ENCODE measurements at regions not wholly inside any gene's neighbourhood (a gene's known extent, or its start where the extent isn't known, plus 50 kb on each side); places are given as distances from the start of the nearest gene placed in this dataset.

DNA sequence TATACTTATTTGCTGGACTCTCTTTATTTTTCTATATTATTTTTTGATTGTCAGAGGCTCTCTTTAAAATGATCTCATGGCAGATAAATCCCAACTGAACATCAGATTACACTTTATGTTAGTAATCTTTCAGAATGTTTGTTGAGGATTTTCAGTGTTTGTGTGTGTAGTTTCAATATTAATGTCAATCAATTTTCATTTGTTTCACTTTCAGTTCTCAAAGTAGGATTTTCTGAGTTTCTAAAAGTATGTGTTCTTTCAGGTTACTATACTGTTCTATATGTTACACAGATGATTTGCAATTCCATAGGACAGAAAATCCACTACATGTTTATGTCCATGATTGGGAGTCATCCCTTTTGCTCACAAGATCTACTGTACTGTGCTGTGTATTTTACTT lies 311.9 kb upstream of the POT1 start:
- Histone ChIP-seq H3K9me3 (ENCODE audit: control insufficient read depth in 4 of 4, insufficient read depth in 3 of 4, low read length in 3 of 4) (peaks cover 0 to 3% (median 0%) of the 10 kb centered on the region in 4 donors), H3K36me3 (ENCODE audit: control insufficient read depth in 4 of 4, insufficient read depth in 4 of 4, low read length in 4 of 4) (no peaks in the 10 kb centered on the region), H3K27me3 (ENCODE audit: control insufficient read depth in 3 of 3, insufficient read depth in 3 of 3, low read length in 2 of 3) (no peaks in the 10 kb centered on the region), H3K27ac (ENCODE audit: low read depth in 1 of 2, low read length in 1 of 2) (no peak overlapping the region), H3K9ac (ENCODE audit: insufficient read depth in 1 of 2, low read length in 2 of 2) (no peak overlapping the region), H3K4me3 (no peak overlapping the region), H3K4me1 (ENCODE audit: control insufficient read depth in 5 of 5, insufficient read depth in 5 of 5, low read length in 5 of 5) (no peaks in the 10 kb centered on the region)
- DNase-seq = no peak
- no peak for ATAC-seq (ENCODE audit: insufficient read depth, low FRiP score)
- TF ChIP-seq, protein P1, sequence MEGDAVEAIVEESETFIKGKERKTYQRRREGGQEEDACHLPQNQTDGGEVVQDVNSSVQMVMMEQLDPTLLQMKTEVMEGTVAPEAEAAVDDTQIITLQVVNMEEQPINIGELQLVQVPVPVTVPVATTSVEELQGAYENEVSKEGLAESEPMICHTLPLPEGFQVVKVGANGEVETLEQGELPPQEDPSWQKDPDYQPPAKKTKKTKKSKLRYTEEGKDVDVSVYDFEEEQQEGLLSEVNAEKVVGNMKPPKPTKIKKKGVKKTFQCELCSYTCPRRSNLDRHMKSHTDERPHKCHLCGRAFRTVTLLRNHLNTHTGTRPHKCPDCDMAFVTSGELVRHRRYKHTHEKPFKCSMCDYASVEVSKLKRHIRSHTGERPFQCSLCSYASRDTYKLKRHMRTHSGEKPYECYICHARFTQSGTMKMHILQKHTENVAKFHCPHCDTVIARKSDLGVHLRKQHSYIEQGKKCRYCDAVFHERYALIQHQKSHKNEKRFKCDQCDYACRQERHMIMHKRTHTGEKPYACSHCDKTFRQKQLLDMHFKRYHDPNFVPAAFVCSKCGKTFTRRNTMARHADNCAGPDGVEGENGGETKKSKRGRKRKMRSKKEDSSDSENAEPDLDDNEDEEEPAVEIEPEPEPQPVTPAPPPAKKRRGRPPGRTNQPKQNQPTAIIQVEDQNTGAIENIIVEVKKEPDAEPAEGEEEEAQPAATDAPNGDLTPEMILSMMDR (IDR thresholded peaks at IDR 0.05; ENCODE audit: control extremely low read depth, extremely low read depth) = no peak

- no peak overlapping the region for H3K9ac ChIP-seq (ENCODE audit: insufficient read depth in 1 of 2, low read length in 2 of 2)
- no peaks in the 10 kb centered on the region for H3K4me1 ChIP-seq (ENCODE audit: control insufficient read depth in 5 of 5, insufficient read depth in 5 of 5, low read length in 5 of 5)
- ATAC-seq (ENCODE audit: insufficient read depth, low FRiP score) (no peak), DNase-seq (no peak)
- no peak overlapping the region for H3K27ac ChIP-seq (ENCODE audit: low read depth in 1 of 2, low read length in 1 of 2)
- 82 to 90% methylated on average over 1 of the region's 1 CpG for WGBS, 2 donors
- no peaks in the 10 kb centered on the region for H3K27me3 ChIP-seq (ENCODE audit: control insufficient read depth in 3 of 3, insufficient read depth in 3 of 3, low read length in 2 of 3)
- peaks cover 0 to 4% (median 0%) of the 10 kb centered on the region in 4 donors for H3K9me3 ChIP-seq (ENCODE audit: control insufficient read depth in 4 of 4, insufficient read depth in 3 of 4, low read length in 3 of 4)
- no peak overlapping the region for H3K4me3 ChIP-seq
- no peaks in the 10 kb centered on the region for H3K36me3 ChIP-seq (ENCODE audit: control insufficient read depth in 4 of 4, insufficient read depth in 4 of 4, low read length in 4 of 4)
- TF ChIP-seq, protein P1 (IDR thresholded peaks at IDR 0.05; ENCODE audit: control extremely low read depth, extremely low read depth) = no peak
Measured at GRCh38 chr7:125222596-125222995, 293.0 kb upstream of the POT1 start.

GRCh38 chr7:125218076-125218475 lies 288.5 kb upstream of the POT1 start:
- TF ChIP-seq, protein P1 (IDR thresholded peaks at IDR 0.05; ENCODE audit: control extremely low read depth, extremely low read depth) = no peak
- 83 to 84% methylated on average over 2 of the region's 2 CpGs for WGBS, 2 donors
- Histone ChIP-seq H3K27me3 (ENCODE audit: control insufficient read depth in 3 of 3, insufficient read depth in 3 of 3, low read length in 2 of 3) (no peaks in the 10 kb centered on the region), H3K27ac (ENCODE audit: low read depth in 1 of 2, low read length in 1 of 2) (no peak overlapping the region), H3K36me3 (ENCODE audit: control insufficient read depth in 4 of 4, insufficient read depth in 4 of 4, low read length in 4 of 4) (no peaks in the 10 kb centered on the region), H3K9ac (ENCODE audit: insufficient read depth in 1 of 2, low read length in 2 of 2) (no peak overlapping the region), H3K9me3 (ENCODE audit: control insufficient read depth in 4 of 4, insufficient read depth in 3 of 4, low read length in 3 of 4) (peaks cover 0 to 4% (median under 1%) of the 10 kb centered on the region in 4 donors), H3K4me3 (no peak overlapping the region), H3K4me1 (ENCODE audit: control insufficient read depth in 5 of 5, insufficient read depth in 5 of 5, low read length in 5 of 5) (peaks cover 0 to 12% (median 0%) of the 10 kb centered on the region in 5 donors)
- no peak for DNase-seq
- ATAC-seq (ENCODE audit: insufficient read depth, low FRiP score) = no peak

GRCh38 chr7:125201002-125201401 lies 271.4 kb upstream of the POT1 start:
- Histone ChIP-seq H3K27me3 (ENCODE audit: control insufficient read depth in 3 of 3, insufficient read depth in 3 of 3, low read length in 2 of 3) (no peaks in the 10 kb centered on the region), H3K9ac (ENCODE audit: insufficient read depth in 1 of 2, low read length in 2 of 2) (no peak overlapping the region), H3K36me3 (ENCODE audit: control insufficient read depth in 4 of 4, insufficient read depth in 4 of 4, low read length in 4 of 4) (no peaks in the 10 kb centered on the region), H3K9me3 (ENCODE audit: control insufficient read depth in 4 of 4, insufficient read depth in 3 of 4, low read length in 3 of 4) (no peaks in the 10 kb centered on the region), H3K4me1 (ENCODE audit: control insufficient read depth in 5 of 5, insufficient read depth in 5 of 5, low read length in 5 of 5) (no peaks in the 10 kb centered on the region), H3K27ac (ENCODE audit: low read depth in 1 of 2, low read length in 1 of 2) (no peak overlapping the region), H3K4me3 (no peak overlapping the region)
- TF ChIP-seq, protein P1 (IDR thresholded peaks at IDR 0.05; ENCODE audit: control extremely low read depth, extremely low read depth) = no peak
- ATAC-seq (ENCODE audit: insufficient read depth, low FRiP score) (no peak), DNase-seq (no peak)
- WGBS, 2 donors = 76 to 84% methylated on average over 4 of the region's 4 CpGs

Measured in lung (tissue), 11 donors.